ENCODE measurements at regions not wholly inside any gene's neighbourhood (a gene's known extent, or its start where the extent isn't known, plus 50 kb on each side); places are given as distances from the start of the nearest gene placed in this dataset.
"Not testable (repeated sequence)": the region's sequence is repeated elsewhere in the genome, so short reads cannot be mapped to it uniquely, and the experiment has no call there.

- FAIRE-seq; DNase-seq (ENCODE audit: extremely low spot score, insufficient read length, low read depth): not testable (repeated sequence)
Measured at GRCh38 chrX:9411682-9412081, 53.2 kb upstream of the TBL1X start.

GRCh38 chrX:9414416-9414815, 50.4 kb upstream of the TBL1X start:
- FAIRE-seq = no peak

More at GRCh38 chrX:9414416-9414815, 50.4 kb upstream of the TBL1X start:
- DNase-seq (ENCODE audit: extremely low spot score, insufficient read length, low read depth) = no peak
